Sciatic nerve (tissue), 2 donors: ENCODE measurements at regions not wholly inside any gene's neighbourhood (a gene's known extent, or its start where the extent isn't known, plus 50 kb on each side); places are given as distances from the start of the nearest gene placed in this dataset.

ENCODE experiments used
- ATAC-seq: fragments of 200-7000 bp; cut with Tn5 transposase; one replicate; pipeline ENCODE4 v1.9.1; 2020; ENCODE audit warnings: mild to moderate bottlenecking, moderate library complexity
- DNase-seq: peaks from one replicate; pipeline ENCODE4 v3.0.0-alpha.2; 2020; ENCODE audit warnings: low spot score
- intact Hi-C: fragments of 100-400 bp; cut with DNase I; formaldehyde crosslinking; loops from one replicate; pipeline ENCODE4 v1.14.2; 2022
- donor health status: DM: no; HTN: no; CAD: no.
- donor health status: DM: no; HTN: no; CAD: no.

- ATAC-seq (no peak), DNase-seq (no peak)
- intact Hi-C loops = no loop called here
Measured at GRCh38 chr1:87686671-87687070, 358.0 kb downstream of the LMO4 start.

GRCh38 chr1:87688136-87688535 is 359.5 kb downstream of the LMO4 start:
- ATAC-seq (no peak), DNase-seq (no peak)
- intact Hi-C loops = no loop called here

DNA sequence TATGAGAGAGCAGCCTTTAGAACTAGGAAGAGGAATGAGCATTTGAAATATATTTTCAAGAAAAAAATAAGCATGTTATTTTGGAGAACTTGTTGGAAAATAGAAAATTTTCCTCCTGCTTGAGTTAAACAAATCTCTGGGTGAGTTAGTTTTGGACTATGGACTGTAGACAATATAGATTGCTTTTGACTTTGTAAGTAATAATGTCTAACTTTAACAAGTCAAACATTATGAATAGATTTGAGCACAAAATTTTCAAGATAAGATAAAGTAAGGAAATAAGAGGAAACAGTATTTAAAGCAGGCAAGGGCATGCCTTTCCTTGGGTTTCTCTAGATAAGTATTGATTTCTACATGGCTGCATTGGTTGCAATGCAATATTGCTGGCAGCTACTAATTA is 360.8 kb downstream of the LMO4 start:
- ATAC-seq = no peak
- intact Hi-C loops = no loop called here

DNA sequence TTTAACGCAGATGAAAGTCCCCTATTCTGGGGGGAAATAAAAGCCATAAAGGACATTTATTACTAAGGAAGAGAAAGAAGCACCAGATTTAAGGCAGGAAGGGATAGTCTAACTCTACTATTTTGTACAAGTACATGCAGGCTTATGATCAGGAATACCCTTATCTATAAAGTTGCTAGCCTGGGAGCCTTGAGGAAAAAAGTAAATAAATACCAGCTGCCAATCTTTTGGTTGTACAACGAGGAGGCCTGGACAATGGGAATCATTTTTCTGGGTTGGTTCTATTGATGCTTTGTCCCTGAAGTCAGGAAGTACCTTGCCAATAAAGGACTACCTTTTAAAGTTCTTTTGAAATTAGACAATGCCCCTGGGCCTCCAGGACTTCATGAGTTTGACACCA is 367.8 kb downstream of the LMO4 start:
- ATAC-seq (no peak), DNase-seq (no peak)
- intact Hi-C loops = no loop called here

More for the DNA sequence above, 360.8 kb downstream of the LMO4 start:
- DNase-seq = no peak

- intact Hi-C loops = no loop called here
- DNase-seq (no peak), ATAC-seq (no peak)
Measured at GRCh38 chr1:87702455-87702854, 373.8 kb downstream of the LMO4 start.

- intact Hi-C loops = no loop called here
- DNase-seq (no peak), ATAC-seq (no peak)
Measured at GRCh38 chr1:87705233-87705632, 376.6 kb downstream of the LMO4 start.

- intact Hi-C loops = no loop called here
Measured at GRCh38 chr1:87706203-87706602, 377.5 kb downstream of the LMO4 start.

GRCh38 chr1:87706779-87707228 is 378.1 kb downstream of the LMO4 start:
- no peak for DNase-seq
- no peak for ATAC-seq
- intact Hi-C loops = no loop called here

More at GRCh38 chr1:87706203-87706602, 377.5 kb downstream of the LMO4 start:
- no peak for DNase-seq
- ATAC-seq = no peak

DNA sequence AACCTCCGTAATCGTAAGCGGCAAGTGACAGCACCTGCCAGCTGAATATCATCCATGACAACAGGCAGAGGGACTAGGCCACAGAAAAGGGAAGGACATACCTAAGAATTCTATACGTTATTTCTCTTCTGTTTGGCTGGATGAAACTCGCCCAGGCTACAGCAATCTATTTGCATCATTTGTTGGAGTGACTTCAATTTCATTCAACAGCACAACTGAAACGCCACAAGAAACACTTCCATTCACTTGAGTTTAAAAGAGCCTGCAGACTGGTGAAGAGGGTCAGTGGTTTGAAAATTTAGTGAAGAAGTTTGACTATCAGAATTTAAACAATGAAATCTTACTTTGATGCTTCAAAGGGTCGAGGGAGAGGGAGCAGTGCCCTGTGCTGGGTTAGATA is 378.7 kb downstream of the LMO4 start:
- ATAC-seq = no peak
- DNase-seq = no peak
- intact Hi-C loops = no loop called here

DNA sequence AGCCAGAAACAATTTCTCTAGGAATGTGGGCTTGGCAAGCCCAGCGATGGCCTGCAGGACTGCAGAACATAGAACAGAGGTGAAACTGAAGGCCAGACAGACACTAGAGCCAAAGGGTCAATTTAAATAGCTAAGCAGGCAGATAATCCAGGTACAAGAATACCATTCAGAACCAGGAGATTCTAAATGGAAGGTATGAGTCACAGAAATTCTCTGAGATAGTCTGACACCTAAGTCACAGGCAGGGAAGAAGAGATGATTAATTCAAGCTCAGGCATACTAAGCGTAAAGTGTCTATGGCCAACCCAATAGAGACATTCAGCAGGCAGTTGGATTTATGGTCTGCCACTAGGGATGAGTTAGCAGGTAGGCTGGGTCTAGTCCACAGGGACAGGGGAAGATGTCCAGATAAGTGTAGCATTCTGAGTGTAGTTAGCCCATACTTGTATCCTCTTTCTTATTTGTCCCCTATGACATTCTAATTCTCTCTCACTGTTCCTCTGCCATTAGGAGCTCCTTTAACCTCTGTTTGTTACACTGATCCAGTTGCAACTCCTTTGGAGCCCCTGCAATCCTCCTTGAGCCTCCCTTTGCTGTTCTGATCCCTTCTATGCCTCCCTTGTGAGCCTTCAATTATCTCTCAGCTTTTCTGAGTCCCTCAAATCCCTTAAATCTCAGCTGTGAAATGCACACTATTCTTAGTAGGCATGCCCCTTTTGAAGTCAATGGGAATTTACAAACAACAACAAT is 383.8 kb downstream of the LMO4 start:
- intact Hi-C loops = no loop called here
- no peak for ATAC-seq
- DNase-seq = no peak

GRCh38 chr1:87714278-87714677 is 385.6 kb downstream of the LMO4 start:
- DNase-seq = no peak
- no peak for ATAC-seq
- intact Hi-C loops = no loop called here

DNA sequence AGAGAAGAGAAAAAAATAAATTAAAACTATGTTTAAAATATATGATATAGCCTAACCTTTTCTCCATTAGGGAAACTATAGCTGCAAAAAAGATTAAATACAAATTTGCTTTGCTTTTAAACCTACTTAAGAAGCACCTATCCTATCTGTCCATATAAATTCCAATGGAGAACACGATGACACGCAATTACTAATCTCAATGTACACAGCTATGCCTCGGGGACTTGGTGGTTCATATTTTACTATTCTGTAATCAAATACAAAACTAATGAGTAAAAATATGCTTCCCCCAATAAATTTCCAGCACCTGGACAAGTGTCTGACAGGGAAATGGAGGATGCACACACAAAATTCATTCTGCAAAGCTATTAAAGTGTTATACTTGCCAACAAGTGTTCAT is 386.4 kb downstream of the LMO4 start:
- ATAC-seq (no peak), DNase-seq (no peak)
- intact Hi-C loops = no loop called here

- DNase-seq (no peak), ATAC-seq (no peak)
- intact Hi-C loops = no loop called here
Measured at GRCh38 chr1:87715471-87715870, 386.8 kb downstream of the LMO4 start.

DNA sequence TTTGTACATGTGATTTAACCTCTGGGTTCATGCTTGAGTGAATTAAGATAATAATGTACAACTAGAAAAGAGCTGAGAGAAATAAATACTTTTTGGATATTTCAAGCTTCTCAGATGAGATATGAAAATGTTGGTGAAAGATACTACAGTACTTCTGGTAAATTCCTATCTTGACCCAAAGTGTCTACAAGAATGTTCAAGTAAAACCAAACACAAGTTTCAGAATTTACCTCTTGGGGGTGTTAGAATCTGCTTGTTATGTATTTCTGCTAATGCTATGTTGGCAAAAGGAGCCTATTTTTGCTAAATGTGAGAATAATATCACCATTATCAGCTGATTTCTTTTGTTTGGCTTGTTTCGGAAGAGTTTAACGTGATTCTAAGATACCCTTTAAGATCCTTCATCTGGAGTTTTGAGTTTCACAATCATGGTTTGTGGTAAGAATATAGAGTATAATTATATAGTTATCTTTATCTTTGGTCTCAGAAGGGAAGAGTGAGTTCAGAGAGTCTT is 388.5 kb downstream of the LMO4 start:
- DNase-seq (no peak), ATAC-seq (no peak)
- intact Hi-C loops = no loop called here

GRCh38 chr1:87718241-87718950 is 389.7 kb downstream of the LMO4 start:
- ATAC-seq (no peak), DNase-seq (no peak)
- intact Hi-C loops = no loop called here

DNA sequence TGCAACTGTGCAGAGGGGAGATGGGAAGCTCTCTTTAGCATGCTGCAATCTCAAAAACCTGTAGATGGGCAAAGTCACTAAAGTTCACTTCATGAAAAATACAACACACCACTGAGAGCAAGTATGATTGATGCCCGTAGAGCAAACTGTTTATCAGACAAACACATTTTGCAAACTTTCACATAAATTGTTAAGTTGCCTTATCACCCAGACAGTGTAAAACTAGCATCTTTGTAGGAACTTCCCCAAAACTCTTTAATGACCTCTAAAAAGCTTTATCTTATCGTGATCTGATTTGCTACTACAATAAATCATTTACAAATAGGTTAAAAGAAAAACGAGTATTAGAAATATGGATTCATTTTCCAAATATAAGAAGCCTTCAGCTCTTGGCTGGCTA is 391.0 kb downstream of the LMO4 start:
- DNase-seq = no peak
- intact Hi-C loops = no loop called here
- ATAC-seq = no peak

DNA sequence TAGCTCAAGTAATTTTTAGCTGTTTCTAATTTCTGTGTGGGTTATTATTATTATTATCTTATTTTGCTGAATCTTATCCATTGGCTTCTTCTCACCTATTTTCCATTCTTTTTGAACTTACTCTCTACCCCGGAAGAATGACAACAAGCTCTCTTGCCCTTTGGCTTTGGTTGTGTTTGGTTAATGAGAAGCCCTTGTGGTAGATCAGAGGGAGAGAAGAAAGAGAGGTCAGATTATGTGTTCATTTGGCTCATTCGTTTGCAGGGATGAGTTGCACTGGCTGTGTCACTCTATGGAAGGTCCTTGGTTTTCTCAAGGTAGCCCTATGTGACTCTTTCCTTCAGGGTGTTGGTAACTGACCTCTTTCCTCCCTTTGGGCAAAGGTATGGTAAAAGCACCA is 391.9 kb downstream of the LMO4 start:
- intact Hi-C loops = no loop called here
- ATAC-seq (no peak), DNase-seq (no peak)

GRCh38 chr1:87723193-87723592 is 394.5 kb downstream of the LMO4 start:
- intact Hi-C loops = no loop called here
- ATAC-seq (no peak), DNase-seq (no peak)

DNA sequence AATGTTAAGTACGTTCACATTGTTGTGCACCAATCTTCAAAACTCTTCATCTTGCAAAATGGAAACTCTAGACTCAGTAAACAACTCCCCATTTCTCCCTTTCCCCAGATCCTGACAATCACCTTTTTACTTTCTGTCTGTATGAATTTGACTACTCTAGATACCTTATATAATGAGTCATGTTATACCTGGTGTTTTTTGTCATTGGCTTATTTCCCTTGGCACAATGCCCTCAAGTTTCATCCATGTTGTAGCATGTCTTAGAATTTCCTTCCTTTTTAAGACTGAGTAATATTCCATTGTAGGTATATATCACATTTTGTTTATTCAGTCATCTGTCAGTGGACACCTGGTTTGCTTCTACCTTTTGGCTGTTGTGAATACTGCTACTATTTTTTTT is 399.5 kb downstream of the LMO4 start:
- no peak for DNase-seq
- intact Hi-C loops = no loop called here
- no peak for ATAC-seq
